Aorta (tissue), 5 donors: ENCODE measurements at regions not wholly inside any gene's neighbourhood (a gene's known extent, or its start where the extent isn't known, plus 50 kb on each side); places are given as distances from the start of the nearest gene placed in this dataset.

Experiments used
- ATAC-seq: fragments of 200-7000 bp; cut with Tn5 transposase; one replicate; pipeline ENCODE4 v1.9.1; 2022; ENCODE audit warnings: moderate library complexity; ENCODE audit not compliant: low FRiP score
- DNase-seq, 2 donors: peaks; one replicate each; pipeline ENCODE4 v3.0.0-alpha.2; 2020
- H3K27ac ChIP-seq, 2 donors: one replicate each; pipeline ENCODE4 v1.5.1; 2013; ENCODE audit warnings: low read length in 2 of 2, mild to moderate bottlenecking in 2 of 2, moderate library complexity in 2 of 2, control low read depth in 1 of 2, inconsistent platforms in 1 of 2, low read depth in 1 of 2
- H3K27me3 ChIP-seq, 2 donors: one replicate each; pipeline ENCODE4 v1.6.1; 2013; ENCODE audit warnings: control low read depth in 1 of 2, low read length in 1 of 2, mild to moderate bottlenecking in 1 of 2, moderate library complexity in 1 of 2; ENCODE audit not compliant: insufficient read depth in 2 of 2, control insufficient read depth in 1 of 2
- H3K36me3 ChIP-seq, 2 donors: one replicate each; pipeline ENCODE4 v1.6.1; 2013; ENCODE audit warnings: control low read depth in 1 of 2, low read length in 1 of 2, mild to moderate bottlenecking in 1 of 2; ENCODE audit not compliant: insufficient read depth in 2 of 2, control insufficient read depth in 1 of 2
- H3K4me1 ChIP-seq, 2 donors: one replicate each; pipeline ENCODE4 v1.6.1; 2013; ENCODE audit warnings: low read length in 2 of 2, control low read depth in 1 of 2, mild to moderate bottlenecking in 1 of 2, moderate library complexity in 1 of 2; ENCODE audit not compliant: insufficient read depth in 2 of 2, control insufficient read depth in 1 of 2
- H3K4me3 ChIP-seq, 2 donors: one replicate each; pipeline ENCODE4 v1.5.1; 2013; ENCODE audit warnings: low read length in 2 of 2, control low read depth in 1 of 2, mild to moderate bottlenecking in 1 of 2
- H3K9me3 ChIP-seq: one replicate; pipeline ENCODE4 v1.6.1; 2013; ENCODE audit warnings: mild to moderate bottlenecking, low read length; ENCODE audit not compliant: control insufficient read depth
- WGBS, 2 donors: extraction: QIAGEN DNeasy Blood & Tissue Kit; methylation state at CpG; one replicate each; pipeline ENCODE4 v1.1.7; 2013; 5-methylcytosine and 5-hydroxymethylcytosine counted together
- intact Hi-C, 2 donors: fragments of 100-400 bp; cut with DNase I; formaldehyde crosslinking; loops; one replicate each; pipeline versions ENCODE4 v1.14.2 to v1.15.0; 2022
- donor health status: healthy with polysubstance abuse.
- donor health status: Bipolar disorder and iron deficiency.
- donor health status: DM: no; HTN: no; CAD: no.
- donor health status: DM: no; HTN: no; CAD: no.
- donor health status: DM: yes; HTN: yes; CAD: no.

- WGBS, 2 donors, result 87 to 91% methylated on average over 4 of the region's 4 CpGs
- Histone ChIP-seq H3K27me3 (no peaks in the 10 kb centered on the region), H3K27ac (no peak overlapping the region), H3K9me3 (peaks cover 2% of the 10 kb centered on the region), H3K4me3 (no peak overlapping the region), H3K4me1 (no peaks in the 10 kb centered on the region), H3K36me3 (no peaks in the 10 kb centered on the region)
- no peak for ATAC-seq
- intact Hi-C loops, result no loop called here
- DNase-seq, result no peak
These were observed 426.9 kb downstream of the NPIPA7 start for GRCh38 chr16:16805809-16806208.

DNA sequence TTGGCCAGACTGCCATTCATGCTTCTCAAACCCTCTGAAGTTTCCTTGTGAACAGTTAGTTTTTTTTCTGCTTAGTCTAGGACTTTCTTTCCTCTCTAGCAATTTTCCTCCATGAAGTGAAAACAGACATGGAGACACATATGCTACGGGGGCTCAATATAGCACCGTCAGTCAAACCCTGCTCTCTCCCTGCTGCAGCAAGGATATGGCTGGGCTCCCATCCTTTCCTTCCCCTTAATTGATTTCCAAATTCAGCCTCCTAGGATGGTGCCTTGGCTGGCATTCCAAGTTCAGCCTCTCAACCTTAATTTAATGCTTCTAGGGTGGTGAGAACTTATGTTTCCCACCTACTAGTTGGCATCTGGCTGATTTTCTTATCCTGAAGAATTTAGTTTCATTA, 436.7 kb downstream of the NPIPA7 start:
- H3K4me3 ChIP-seq, result no peak overlapping the region
- intact Hi-C loops, result no loop called here

DNA sequence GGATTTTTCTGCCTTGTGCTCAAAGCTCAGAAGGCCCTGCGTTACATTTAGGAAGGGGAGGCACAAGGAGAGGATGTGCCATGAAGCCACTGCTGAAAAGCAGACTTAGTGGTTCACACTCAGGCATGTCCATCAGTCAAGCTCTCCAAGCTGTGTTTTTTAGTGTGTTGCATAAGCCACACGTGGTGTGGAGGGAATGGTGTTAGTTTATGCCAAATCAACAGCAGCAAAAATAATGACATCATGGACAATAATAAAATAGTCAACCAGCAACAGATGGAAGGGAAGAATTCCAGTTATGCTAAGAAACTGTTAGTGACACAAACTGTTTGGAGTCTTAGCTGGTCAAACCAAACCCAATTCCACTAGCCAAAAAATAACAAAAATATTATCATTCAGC, 438.3 kb downstream of the NPIPA7 start:
- Histone ChIP-seq H3K4me3 (no peak overlapping the region), H3K27ac (no peak overlapping the region), H3K27me3 (no peaks in the 10 kb centered on the region), H3K4me1 (no peaks in the 10 kb centered on the region), H3K9me3 (no peaks in the 10 kb centered on the region), H3K36me3 (no peaks in the 10 kb centered on the region)
- no peak for ATAC-seq
- DNase-seq, result no peak
- 33 to 37% methylated on average over 2 of the region's 2 CpGs for WGBS, 2 donors
- intact Hi-C loops, result no loop called here

More for the DNA sequence above, 436.7 kb downstream of the NPIPA7 start:
- Histone ChIP-seq H3K9me3 (no peaks in the 10 kb centered on the region), H3K36me3 (no peaks in the 10 kb centered on the region), H3K27ac (no peak overlapping the region), H3K4me1 (no peaks in the 10 kb centered on the region), H3K27me3 (no peaks in the 10 kb centered on the region)
- no peak for DNase-seq
- WGBS, 2 donors, result 31 to 48% methylated on average over 2 of the region's 2 CpGs
- ATAC-seq, result no peak

DNA sequence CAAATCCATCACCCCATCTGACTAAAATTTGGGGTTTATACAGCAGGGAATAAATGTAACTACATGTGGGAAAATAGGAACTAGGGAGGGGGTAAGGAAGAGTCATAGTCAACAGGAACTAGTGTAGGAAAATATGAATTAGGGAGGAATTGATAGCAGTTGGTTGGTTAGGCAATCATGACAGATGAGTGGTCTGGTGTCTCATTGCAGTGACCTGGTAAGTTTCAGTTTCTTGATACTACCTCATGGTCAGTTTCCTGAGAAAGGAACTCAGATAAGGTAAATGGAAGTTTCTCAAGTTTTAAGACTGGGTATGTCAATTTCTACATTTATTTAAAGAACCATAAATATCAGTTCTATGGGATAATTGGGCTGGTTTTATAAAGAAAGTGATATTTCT, 442.3 kb downstream of the NPIPA7 start:
- H3K9me3 ChIP-seq, result peaks cover 5% of the 10 kb centered on the region
- H3K27ac ChIP-seq, result no peak overlapping the region
- H3K4me1 ChIP-seq, result no peaks in the 10 kb centered on the region
- no peaks in the 10 kb centered on the region for H3K27me3 ChIP-seq
- DNase-seq (no peak), ATAC-seq (no peak)
- no peaks in the 10 kb centered on the region for H3K36me3 ChIP-seq
- H3K4me3 ChIP-seq, result no peak overlapping the region
- intact Hi-C loops, result no loop called here

GRCh38 chr16:16828913-16829398, 450.0 kb downstream of the NPIPA7 start:
- H3K4me3 ChIP-seq, result no peak overlapping the region
- WGBS, 2 donors, result 27 to 28% methylated on average over 6 of the region's 6 CpGs
- no peak for DNase-seq

GRCh38 chr16:16830401-16830800, 451.5 kb downstream of the NPIPA7 start:
- H3K9me3 ChIP-seq, result no peaks in the 10 kb centered on the region
- H3K4me3 ChIP-seq, result no peak overlapping the region
- H3K36me3 ChIP-seq, result no peaks in the 10 kb centered on the region
- ATAC-seq (no peak), DNase-seq (no peak)
- WGBS, 2 donors, result 62 to 83% methylated on average over 1 of the region's 1 CpG
- peaks cover 0 to 2% of the 10 kb centered on the region in 2 donors for H3K27me3 ChIP-seq
- no peak overlapping the region for H3K27ac ChIP-seq
- H3K4me1 ChIP-seq, result no peaks in the 10 kb centered on the region
- intact Hi-C loops, result no loop called here

More at GRCh38 chr16:16828913-16829398, 450.0 kb downstream of the NPIPA7 start:
- peaks cover 0 to 2% of the 10 kb centered on the region in 2 donors for H3K27me3 ChIP-seq
- intact Hi-C loops, result no loop called here
- H3K4me1 ChIP-seq, result no peaks in the 10 kb centered on the region
- no peaks in the 10 kb centered on the region for H3K36me3 ChIP-seq
- no peak overlapping the region for H3K27ac ChIP-seq
- peaks cover 4% of the 10 kb centered on the region for H3K9me3 ChIP-seq
- ATAC-seq, result no peak

DNA sequence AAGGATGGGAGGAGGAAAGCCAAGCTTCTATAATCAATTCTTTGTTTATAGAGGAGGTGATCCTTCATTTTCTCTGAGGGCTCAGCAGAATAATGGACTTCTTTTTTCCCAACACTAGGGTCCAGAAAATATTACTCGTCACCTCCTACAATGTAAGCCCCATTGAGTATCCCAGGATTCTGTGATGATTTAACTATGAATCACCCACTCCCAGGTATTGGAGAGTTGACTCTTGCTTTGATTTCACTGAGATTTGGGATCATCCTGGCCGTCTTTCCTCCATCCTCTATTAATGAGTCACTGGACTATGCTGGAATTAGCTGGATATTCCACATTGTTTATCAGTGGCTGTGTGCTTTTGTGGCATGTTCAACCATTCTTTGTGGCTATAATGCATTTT, 452.0 kb downstream of the NPIPA7 start:
- DNase-seq, result no peak

DNA sequence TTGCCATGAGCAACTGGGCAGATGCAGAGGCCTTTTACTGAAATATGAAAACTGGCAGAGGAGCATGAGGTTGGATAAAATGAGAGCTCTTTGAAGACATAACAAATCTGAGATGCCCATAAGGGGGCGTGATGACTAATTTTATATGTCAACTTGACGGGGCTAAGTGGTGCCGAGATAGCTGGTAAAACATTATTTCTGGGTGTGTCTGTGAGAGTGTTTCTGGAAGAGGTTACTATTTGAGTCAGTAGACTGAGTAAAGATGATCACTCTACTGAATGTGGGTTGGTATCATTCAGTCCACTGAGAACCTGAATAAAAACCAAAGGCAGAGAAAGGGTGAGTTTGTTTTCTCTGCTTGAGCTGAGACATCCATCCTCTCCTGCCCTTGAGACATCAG, 454.2 kb downstream of the NPIPA7 start:
- H3K27ac ChIP-seq, result no peak overlapping the region
- intact Hi-C loops, result no loop called here

More for the DNA sequence above, 452.0 kb downstream of the NPIPA7 start:
- Histone ChIP-seq H3K9me3 (no peaks in the 10 kb centered on the region), H3K4me1 (no peaks in the 10 kb centered on the region), H3K27ac (no peak overlapping the region), H3K27me3 (peaks cover 0 to 2% of the 10 kb centered on the region in 2 donors), H3K4me3 (no peak overlapping the region), H3K36me3 (no peaks in the 10 kb centered on the region)
- no peak for ATAC-seq
- 64 to 74% methylated on average over 2 of the region's 2 CpGs for WGBS, 2 donors
- intact Hi-C loops, result no loop called here

GRCh38 chr16:16850274-16850673, 471.3 kb downstream of the NPIPA7 start:
- ATAC-seq, result no peak
- H3K27ac ChIP-seq, result no peak overlapping the region
- intact Hi-C loops, result no loop called here
- H3K9me3 ChIP-seq, result peaks cover 2% of the 10 kb centered on the region
- H3K36me3 ChIP-seq, result no peaks in the 10 kb centered on the region
- H3K4me1 ChIP-seq, result no peaks in the 10 kb centered on the region
- H3K4me3 ChIP-seq, result no peak overlapping the region
- WGBS, 2 donors, result 72 to 76% methylated on average over 5 of the region's 5 CpGs
- H3K27me3 ChIP-seq, result no peaks in the 10 kb centered on the region
- no peak for DNase-seq

More for the DNA sequence above, 454.2 kb downstream of the NPIPA7 start:
- Histone ChIP-seq H3K27me3 (peaks cover 0 to 2% of the 10 kb centered on the region in 2 donors), H3K36me3 (no peaks in the 10 kb centered on the region), H3K9me3 (no peaks in the 10 kb centered on the region), H3K4me1 (no peaks in the 10 kb centered on the region), H3K4me3 (no peak overlapping the region)
- 84 to 86% methylated on average over 3 of the region's 3 CpGs for WGBS, 2 donors
- no peak for ATAC-seq
- DNase-seq, result no peak
